ENCODE measurements at regions not wholly inside any gene's neighbourhood (a gene's known extent, or its start where the extent isn't known, plus 50 kb on each side); places are given as distances from the start of the nearest gene placed in this dataset.

DNA sequence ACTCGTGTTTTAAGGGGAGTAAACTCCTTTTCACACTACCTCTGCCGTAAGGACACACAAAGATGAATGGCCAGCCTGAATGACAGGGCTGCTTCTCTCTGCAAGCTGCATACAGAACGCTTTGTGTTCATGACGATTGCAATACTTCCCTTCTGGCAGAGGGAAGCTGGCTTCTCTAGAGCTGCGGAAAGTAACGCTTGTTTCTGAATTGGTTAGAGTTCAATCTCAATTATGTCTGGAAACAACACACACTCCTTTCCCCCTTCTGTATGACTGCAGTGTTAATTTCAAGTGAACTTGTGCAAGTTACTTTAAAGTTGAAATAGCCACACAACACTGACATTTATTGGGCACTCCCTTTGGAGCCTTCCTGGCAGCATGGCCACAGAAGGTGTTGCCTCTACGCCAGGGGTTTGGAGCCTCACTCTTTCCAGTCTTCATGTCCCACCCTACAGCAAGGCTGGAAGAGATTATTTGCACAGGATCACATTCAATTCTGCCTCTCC, 242.6 kb downstream of the NDFIP2 start:
- TF ChIP-seq, protein P1, sequence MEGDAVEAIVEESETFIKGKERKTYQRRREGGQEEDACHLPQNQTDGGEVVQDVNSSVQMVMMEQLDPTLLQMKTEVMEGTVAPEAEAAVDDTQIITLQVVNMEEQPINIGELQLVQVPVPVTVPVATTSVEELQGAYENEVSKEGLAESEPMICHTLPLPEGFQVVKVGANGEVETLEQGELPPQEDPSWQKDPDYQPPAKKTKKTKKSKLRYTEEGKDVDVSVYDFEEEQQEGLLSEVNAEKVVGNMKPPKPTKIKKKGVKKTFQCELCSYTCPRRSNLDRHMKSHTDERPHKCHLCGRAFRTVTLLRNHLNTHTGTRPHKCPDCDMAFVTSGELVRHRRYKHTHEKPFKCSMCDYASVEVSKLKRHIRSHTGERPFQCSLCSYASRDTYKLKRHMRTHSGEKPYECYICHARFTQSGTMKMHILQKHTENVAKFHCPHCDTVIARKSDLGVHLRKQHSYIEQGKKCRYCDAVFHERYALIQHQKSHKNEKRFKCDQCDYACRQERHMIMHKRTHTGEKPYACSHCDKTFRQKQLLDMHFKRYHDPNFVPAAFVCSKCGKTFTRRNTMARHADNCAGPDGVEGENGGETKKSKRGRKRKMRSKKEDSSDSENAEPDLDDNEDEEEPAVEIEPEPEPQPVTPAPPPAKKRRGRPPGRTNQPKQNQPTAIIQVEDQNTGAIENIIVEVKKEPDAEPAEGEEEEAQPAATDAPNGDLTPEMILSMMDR (IDR thresholded peaks at IDR 0.05), result no peak
- no peak for TF ChIP-seq POLR2A (IDR thresholded peaks at IDR 0.05)

Data from ovary (tissue), 3 donors.